Spleen (tissue), 7 donors: ENCODE measurements at regions not wholly inside any gene's neighbourhood (a gene's known extent, or its start where the extent isn't known, plus 50 kb on each side); places are given as distances from the start of the nearest gene placed in this dataset.

Source experiments
- POLR2A ChIP-seq, 3 donors: fragments of 450-650 bp; IDR thresholded peaks; one replicate each; pipeline ENCODE4 v1.5.1; 2017; ENCODE audit warnings: antibody characterized with exemption in 3 of 3, mild to moderate bottlenecking in 1 of 3
- TF ChIP-seq, protein P1 (sequence below), 11 experiments: fragments of 200-600 bp in 7 of 11; fragments of 450-650 bp in 4 of 11; sonication (generic) in 4 of 11; IDR thresholded peaks in 8 of 11; conservative IDR thresholded peaks in 3 of 11; 1 replicate in 7 of 11; 2 replicates in 4 of 11; pipeline versions ENCODE4 v1.4.0 to v1.8.0; 2016 to 2021; ENCODE audit warnings: antibody characterized with exemption in 11 of 11, inconsistent platforms in 4 of 11, mild to moderate bottlenecking in 1 of 11
- donor health status: DM: no; HTN: no; CAD: no; lungs with moderate emphysema.
- donor health status: DM: no; HTN: no; CAD: no.
- donor health status: DM: no; HTN: no; CAD: no.

DNA sequence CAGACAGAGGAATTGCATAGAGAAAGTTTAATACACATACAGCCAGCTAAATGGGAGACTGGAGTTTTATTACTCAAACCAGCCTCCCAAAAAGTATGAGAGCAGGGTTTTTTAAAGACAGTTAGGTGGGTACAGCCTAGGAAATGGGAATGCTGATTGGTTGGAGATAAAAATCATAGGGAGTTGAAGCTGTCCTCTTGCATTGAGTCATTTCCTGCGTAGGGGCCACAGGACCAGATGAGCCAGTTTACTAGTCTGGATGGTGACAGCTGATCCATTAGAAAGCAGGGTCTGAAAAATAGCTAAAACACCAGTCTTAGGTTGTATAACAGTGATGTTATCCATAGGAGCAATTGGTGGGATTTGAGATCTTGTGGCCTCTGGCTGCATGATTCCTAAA, 76.1 kb upstream of the POM121L12 start:
- TF ChIP-seq, protein P1, sequence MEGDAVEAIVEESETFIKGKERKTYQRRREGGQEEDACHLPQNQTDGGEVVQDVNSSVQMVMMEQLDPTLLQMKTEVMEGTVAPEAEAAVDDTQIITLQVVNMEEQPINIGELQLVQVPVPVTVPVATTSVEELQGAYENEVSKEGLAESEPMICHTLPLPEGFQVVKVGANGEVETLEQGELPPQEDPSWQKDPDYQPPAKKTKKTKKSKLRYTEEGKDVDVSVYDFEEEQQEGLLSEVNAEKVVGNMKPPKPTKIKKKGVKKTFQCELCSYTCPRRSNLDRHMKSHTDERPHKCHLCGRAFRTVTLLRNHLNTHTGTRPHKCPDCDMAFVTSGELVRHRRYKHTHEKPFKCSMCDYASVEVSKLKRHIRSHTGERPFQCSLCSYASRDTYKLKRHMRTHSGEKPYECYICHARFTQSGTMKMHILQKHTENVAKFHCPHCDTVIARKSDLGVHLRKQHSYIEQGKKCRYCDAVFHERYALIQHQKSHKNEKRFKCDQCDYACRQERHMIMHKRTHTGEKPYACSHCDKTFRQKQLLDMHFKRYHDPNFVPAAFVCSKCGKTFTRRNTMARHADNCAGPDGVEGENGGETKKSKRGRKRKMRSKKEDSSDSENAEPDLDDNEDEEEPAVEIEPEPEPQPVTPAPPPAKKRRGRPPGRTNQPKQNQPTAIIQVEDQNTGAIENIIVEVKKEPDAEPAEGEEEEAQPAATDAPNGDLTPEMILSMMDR (IDR thresholded peaks at IDR 0.05 in 8 of 11, conservative IDR thresholded peaks at IDR 0.05 in 3 of 11): no peak
- TF ChIP-seq POLR2A (IDR thresholded peaks at IDR 0.05): no peak
